PFSK-1 (cell line): ENCODE measurements at regions not wholly inside any gene's neighbourhood (a gene's known extent, or its start where the extent isn't known, plus 50 kb on each side); places are given as distances from the start of the nearest gene placed in this dataset.

ENCODE experiments used
- FOXP2 ChIP-seq: optimal IDR thresholded peaks from 2 replicates; pipeline ENCODE3; 2011; ENCODE audit warnings: borderline replicate concordance, control low read depth, inconsistent platforms; ENCODE audit not compliant: insufficient read depth; ENCODE audit errors: extremely low read length, extremely low read depth
- POLR2AphosphoS5 ChIP-seq: IDR thresholded peaks from 2 replicates; pipeline ENCODE4 v1.6.1; 2012; ENCODE audit warnings: low read depth, mild to moderate bottlenecking, control low read depth, low read length, moderate library complexity
- SIN3A ChIP-seq: IDR thresholded peaks from 2 replicates; pipeline ENCODE4 v1.6.1; 2012; ENCODE audit warnings: mild to moderate bottlenecking, low read length, moderate library complexity, borderline replicate concordance; ENCODE audit not compliant: insufficient read depth
- TAF1 ChIP-seq: IDR thresholded peaks from 2 replicates; pipeline ENCODE4 v1.6.1; 2012; ENCODE audit warnings: low read length, control low read depth, borderline replicate concordance; ENCODE audit not compliant: insufficient read depth
- TF ChIP-seq, protein P1 (sequence below), 2 experiments: IDR thresholded peaks; 2 replicates each; pipeline versions ENCODE4 v1.6.1 to v1.8.0; 2011 to 2012; ENCODE audit warnings: low read depth in 2 of 2, low read length in 2 of 2, control low read depth in 1 of 2, inconsistent platforms in 1 of 2, mild to moderate bottlenecking in 1 of 2, moderate library complexity in 1 of 2; ENCODE audit not compliant: insufficient read depth in 1 of 2

- TF ChIP-seq, protein P1, sequence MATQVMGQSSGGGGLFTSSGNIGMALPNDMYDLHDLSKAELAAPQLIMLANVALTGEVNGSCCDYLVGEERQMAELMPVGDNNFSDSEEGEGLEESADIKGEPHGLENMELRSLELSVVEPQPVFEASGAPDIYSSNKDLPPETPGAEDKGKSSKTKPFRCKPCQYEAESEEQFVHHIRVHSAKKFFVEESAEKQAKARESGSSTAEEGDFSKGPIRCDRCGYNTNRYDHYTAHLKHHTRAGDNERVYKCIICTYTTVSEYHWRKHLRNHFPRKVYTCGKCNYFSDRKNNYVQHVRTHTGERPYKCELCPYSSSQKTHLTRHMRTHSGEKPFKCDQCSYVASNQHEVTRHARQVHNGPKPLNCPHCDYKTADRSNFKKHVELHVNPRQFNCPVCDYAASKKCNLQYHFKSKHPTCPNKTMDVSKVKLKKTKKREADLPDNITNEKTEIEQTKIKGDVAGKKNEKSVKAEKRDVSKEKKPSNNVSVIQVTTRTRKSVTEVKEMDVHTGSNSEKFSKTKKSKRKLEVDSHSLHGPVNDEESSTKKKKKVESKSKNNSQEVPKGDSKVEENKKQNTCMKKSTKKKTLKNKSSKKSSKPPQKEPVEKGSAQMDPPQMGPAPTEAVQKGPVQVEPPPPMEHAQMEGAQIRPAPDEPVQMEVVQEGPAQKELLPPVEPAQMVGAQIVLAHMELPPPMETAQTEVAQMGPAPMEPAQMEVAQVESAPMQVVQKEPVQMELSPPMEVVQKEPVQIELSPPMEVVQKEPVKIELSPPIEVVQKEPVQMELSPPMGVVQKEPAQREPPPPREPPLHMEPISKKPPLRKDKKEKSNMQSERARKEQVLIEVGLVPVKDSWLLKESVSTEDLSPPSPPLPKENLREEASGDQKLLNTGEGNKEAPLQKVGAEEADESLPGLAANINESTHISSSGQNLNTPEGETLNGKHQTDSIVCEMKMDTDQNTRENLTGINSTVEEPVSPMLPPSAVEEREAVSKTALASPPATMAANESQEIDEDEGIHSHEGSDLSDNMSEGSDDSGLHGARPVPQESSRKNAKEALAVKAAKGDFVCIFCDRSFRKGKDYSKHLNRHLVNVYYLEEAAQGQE (IDR thresholded peaks at IDR 0.05; ENCODE audit: insufficient read depth in 1 of 2, low read depth in 2 of 2, low read length in 2 of 2), result no peak
- TF ChIP-seq POLR2AphosphoS5 (no peak), SIN3A (no peak), TAF1 (no peak), FOXP2 (no peak)
Observed at GRCh38 chr13:80975903-80976302, 635.0 kb upstream of the SPRY2 start.

DNA sequence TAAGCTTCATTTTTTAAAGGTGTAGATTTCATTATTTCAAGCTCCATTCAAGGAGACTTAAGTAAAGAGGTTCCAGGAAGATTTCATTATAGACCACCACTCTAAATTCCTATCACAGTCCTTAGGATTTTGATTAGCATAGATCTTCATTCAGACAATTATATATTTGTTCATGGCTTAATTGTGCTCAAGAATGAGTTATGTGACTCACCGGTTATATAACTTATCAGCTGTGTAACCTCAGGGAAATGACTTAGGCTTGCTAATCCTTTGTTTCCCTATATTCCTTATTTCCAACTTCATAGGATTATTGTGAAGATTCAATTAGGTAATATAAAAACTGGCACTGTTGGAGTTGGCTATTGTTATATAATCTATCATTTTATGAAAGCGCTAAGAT lies 632.8 kb upstream of the SPRY2 start:
- TF ChIP-seq SIN3A (no peak), FOXP2 (no peak)

DNA sequence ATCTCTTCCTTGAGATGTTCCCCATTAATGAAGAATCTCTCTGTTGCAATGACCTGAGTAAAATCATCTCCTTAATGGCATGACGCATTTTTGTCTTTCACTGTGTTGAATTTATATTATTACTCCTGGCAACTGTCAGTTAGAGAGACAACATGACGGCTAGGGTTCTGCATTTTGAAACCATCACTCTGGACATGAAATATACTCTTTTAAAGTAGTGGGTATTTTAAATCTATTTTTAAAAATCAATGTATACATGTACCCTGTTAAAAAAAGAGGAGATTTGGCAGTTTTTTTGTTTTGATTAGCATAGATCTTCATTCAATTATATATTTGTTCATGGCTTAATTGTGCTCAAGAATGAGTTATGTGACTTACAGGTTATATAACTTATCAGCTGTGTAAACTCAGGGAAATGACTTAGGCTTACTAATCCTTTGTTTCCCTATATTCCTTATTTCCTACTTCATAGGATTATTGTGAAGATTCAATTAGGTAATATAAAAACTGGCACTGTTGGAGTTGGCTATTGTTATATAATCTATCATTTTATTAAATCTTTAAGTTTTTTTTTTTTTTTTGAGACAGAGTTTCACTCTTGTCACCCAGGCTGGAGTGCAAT lies 632.0 kb upstream of the SPRY2 start:
- no peak for TF ChIP-seq FOXP2
- TF ChIP-seq, protein P1 (IDR thresholded peaks at IDR 0.05; ENCODE audit: insufficient read depth in 1 of 2, low read depth in 2 of 2, low read length in 2 of 2), result no peak
- no peak for TF ChIP-seq TAF1
- no peak for TF ChIP-seq POLR2AphosphoS5

- no peak for TF ChIP-seq FOXP2
- TF ChIP-seq SIN3A, result no peak
- TF ChIP-seq, protein P1 (IDR thresholded peaks at IDR 0.05; ENCODE audit: insufficient read depth in 1 of 2, low read depth in 2 of 2, low read length in 2 of 2), result no peak
- no peak for TF ChIP-seq POLR2AphosphoS5
Observed at GRCh38 chr13:80965097-80965496, 624.2 kb upstream of the SPRY2 start.

DNA sequence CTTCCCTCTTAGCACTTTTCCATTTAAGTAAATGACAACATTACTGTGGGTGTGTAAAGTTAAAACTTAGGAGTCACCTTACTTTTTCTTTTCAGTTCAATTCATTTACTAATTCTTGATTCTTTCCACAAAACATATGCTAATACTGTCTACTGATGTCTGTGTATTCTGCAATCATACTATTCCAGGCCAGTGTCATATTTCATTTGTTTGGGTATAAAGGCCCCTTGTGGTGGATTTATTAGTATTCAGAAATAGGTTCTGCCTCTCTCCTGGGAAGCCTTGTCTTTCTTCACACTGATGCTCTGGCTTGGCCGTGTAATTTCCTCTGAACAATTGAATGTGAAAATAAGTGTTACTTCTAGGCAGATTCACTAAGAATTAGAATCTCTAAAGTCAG lies 621.9 kb upstream of the SPRY2 start:
- TF ChIP-seq FOXP2 (no peak), SIN3A (no peak), TAF1 (no peak), POLR2AphosphoS5 (no peak)
- TF ChIP-seq, protein P1 (IDR thresholded peaks at IDR 0.05; ENCODE audit: insufficient read depth in 1 of 2, low read depth in 2 of 2, low read length in 2 of 2), result no peak
